NCI-H187 treated with DMSO at 0.1 percent for 48 hours (cell line): ENCODE measurements at regions not wholly inside any gene's neighbourhood (a gene's known extent, or its start where the extent isn't known, plus 50 kb on each side); places are given as distances from the start of the nearest gene placed in this dataset.

Source experiments
- DNase-seq: peaks from one replicate; lab custom pipeline; 2025; lab: John Stamatoyannopoulos, UW

DNA sequence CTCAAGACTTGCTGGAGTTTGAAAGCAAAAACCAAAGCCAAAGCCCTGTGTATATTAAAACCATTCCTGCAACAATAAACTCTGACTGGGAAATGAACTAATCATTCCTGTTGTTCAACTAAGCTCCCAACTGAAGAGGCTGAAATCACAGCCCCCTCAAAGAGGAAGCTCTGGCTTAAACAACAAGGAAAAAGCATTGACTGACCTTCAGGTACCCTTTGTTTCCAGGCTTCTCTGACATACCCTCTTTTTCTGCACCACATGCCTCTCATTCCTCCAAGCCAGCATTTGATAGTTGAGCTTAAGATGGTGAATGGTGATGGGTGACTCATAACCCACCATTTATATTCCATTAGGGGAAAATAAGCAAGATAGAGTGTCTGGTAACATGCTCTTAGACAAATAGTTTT is 470.9 kb upstream of the SOX9 start:
- no peak for DNase-seq

DNA sequence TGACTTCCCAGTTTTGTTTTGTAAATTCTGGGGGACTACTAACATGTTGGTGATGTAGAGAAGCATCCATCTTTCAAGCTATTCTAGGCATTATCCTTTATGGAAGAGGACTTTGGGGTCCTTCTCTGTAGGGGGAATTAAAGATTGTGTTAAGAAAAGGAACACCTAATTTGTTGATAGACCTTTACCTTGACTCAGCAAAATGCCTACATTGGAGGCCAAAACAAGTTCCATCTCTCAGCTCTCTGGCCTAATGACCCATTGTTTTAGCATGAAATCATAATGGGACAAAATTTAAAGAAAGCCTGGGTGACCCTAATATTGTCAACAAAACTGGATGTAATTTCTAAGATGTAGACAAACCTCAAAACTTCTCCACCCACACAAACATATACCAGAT is 465.3 kb upstream of the SOX9 start:
- DNase-seq: no peak

DNA sequence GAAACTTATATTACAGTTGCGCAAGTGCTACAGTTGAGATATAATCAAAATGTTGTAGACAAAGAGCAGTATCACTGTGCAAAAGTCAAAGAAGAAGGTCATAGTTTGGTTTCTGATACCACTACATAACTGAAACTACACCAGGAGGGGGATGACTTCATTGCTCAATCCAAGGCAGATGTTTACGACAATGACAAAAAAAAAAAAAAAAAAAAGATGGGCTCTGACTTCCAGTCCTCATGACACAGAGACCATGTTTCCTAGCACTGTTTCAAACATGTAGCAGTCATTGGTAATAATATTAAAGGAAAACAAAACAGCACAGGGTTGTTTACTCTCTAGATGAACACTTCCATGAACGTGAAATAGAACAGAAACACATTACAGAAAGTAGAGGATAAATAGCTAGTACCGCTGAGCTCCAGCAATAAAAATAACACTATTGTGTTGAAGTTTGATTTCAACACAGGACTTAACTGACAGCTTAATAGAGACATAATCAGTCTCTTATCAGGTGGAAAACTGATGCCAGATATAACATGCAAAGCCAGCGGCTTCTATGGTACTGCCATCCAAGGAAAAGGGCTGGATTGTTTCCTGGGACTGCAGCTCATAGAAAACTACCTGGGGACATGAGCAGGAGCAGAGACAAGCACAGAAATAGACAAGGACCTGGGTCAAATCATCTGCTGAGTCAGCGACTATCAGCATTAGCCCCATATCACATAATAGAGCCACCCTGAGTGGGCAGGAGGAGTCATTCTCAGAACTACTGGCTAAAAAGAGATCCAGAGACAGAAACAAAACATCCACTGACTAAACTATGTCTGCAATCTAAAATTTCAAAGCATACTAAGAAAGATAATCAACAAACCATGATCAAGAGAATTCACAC is 463.6 kb upstream of the SOX9 start:
- no peak for DNase-seq

DNA sequence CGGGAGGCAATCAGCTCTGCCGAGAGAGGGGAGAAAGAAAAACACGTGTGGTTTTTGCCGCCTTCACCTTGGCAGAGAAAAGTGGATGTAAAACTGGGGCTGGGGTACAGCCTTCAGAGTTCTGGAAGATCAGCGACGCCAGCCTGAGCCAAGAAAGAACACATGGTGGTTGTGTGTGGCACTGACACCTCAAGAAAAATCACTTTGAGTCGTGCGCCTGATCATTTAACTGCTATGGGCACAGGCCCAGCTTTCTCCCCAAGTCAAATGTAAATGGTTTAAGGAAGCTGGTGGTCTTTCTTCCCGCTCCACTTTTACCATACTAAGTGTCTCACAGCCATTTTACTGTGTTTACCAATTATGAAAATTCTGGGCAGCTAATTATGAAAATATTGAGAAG is 461.8 kb upstream of the SOX9 start:
- no peak for DNase-seq

DNA sequence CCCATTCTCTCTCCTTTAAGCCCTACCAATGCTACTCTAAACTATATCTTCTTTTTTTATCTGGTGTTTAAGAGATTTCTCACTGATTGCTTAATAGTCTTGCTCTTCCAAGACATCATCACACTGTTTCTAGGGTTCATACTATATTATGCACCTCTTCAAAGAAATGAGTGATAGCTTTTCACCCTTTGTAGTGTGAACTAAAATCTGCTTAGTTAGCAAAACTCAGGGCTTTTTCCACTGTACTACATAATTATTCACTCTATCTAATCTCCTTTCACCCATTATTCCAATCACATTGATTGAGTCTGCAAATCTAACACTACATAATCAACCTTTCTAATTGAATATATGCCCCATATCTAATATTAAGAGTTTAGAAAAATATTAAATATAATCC is 456.0 kb upstream of the SOX9 start:
- DNase-seq: no peak

DNA sequence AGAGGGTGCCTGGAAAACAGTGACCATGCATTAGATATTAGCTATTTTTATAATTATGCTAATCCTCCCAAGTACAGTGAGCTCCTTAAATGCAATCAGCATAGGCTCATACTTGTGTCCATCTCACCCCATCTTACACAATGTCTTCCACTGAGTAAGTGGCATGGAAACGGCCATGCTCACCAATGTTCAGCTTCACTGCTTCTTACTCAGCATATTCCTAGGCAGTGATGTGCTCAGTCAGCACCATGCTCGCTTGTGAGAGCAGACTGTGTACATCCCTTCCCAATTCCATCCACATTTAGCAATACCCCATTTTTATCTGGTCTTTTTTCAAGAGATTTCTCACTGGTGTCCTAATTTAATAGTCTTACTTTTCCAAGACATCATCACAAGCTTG is 454.8 kb upstream of the SOX9 start:
- no peak for DNase-seq

DNA sequence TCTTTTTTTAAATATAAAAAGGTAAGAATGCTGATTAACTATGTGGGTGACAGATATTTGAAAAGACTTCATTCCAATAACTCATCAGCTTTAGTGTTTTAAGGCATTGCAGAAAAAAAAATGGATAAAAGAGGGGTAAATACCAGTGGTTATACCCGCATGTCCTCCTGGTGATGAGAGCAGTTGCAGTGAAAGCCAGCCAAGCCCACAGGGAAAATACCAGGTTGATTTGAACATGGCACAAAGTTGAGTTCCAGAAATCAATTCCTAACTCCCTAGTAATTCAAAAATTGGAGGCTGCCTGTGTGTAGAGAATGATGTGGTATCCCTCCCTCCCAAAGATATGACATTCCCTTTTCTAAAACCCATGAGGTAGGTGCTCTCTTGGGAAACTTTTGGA is 453.2 kb upstream of the SOX9 start:
- no peak for DNase-seq

DNA sequence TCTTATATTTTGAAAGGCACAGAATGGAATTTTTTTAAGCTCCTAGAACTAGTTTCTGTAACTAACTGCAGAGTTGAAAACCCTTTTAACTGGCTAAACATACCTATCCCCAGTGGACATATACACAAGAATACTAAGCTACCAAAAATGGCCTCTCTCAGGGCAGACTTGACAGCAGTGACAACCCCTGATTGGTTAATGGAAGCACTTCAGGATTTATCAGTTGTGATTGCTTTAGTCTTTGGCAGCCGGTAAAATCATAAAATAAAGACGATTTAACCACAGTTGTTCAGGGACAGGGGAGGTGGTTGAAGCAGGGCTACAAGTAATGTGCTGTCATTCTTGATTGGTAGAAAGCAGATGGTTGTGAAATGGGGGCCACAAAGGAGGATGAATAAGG is 452.0 kb upstream of the SOX9 start:
- DNase-seq: no peak

DNA sequence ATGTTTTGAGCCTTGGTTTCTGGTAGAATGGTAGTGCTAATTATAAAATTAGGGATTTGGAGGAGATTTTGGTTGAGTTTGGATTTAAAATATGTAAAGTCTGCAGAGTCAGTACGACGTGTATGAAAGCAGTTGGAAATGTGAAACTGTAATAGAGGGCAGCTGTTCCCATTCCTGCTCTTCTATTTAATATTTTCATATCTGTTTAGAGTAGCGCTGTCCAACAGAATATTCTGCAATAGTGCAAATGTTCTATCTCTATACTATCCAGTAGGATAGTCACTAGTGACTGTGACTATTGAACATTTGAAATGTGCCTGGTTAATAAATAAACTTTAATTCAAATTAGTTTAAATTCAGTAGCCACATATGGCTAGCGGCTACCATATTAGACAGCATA is 443.4 kb upstream of the SOX9 start:
- no peak for DNase-seq

DNA sequence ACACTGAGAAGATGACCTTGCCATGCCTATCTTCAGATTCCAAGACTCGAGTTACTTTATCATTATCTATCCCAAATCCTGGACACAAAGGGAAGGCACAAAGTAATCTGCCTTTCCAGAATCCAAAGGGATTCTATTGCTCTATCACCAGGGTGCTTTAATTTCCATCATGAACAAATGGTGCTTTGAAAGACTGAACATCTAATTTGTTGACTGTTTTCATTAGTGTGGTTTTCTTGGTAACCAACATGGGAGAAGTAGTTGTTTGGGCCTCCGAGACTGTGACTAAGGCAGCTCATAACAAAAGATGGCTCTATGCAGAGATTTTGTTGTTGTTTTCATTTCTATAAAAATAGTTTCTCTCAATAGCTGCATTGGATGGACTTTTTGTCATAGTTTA is 441.0 kb upstream of the SOX9 start:
- no peak for DNase-seq

DNA sequence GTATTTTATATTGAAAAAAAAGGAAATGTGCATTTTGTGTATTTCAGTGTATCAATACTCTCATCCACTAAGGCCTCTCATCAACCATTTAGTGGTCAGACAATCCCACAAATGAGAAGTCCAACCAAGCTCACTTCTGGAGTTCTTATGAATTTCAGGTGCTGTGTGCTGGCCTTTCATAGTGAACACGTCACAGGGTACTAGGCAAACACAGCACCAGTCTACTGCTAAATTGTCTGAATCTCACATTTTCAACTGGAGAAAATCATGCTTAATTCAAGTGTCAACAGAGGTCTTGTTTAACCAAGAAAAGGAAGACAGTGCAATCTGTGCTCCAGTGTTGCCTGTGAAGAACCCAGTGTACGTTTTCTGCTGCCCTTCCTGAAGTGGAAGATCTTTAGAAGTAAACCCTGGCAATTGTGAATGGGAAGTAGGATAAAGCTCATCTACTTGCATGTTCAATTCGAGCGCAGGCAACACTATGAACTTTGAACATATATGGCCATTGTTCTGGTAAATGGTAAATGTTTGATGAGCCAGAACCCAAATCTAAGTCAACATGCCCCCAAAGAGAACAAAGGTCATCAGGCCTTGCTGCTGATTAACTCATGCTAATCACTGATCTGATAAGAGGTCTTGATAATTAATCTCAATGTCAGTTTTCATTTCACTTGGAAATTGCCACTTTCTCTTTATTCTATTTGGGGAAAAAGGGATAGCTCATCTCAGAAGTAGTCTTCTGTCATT is 439.2 kb upstream of the SOX9 start:
- no peak for DNase-seq

DNA sequence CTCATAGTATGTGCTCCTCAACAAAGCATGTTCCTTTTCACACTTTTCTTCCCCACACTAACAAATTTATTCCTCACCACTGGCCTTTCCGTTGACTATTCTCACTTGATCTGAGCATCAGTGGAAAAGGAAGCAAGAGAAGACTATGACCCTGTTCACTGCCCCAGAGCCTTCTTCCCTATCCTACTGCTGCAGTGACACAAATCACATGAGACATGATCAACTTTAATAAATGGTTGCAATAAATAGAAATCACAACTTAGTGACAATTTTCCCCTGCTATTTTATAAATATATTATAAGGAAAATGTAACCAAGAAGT is 438.7 kb upstream of the SOX9 start:
- no peak for DNase-seq

DNA sequence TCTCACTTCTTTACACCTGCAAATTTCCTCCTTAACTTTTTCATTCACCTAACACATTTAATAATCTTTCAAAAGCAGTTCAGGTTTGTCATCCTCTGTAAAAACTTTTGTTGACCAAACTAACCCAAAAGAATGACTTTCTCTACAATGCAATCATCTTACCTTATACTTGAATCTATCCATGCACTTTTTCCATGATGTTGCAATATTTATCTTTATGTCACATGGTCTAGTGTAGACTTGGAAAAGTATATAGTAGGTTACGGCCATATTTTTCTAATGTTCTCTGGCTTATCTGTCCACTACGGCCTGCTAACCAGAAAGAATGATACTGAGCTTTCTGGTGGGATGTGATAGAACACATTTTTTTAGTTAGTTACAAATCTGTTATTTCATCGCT is 431.0 kb upstream of the SOX9 start:
- DNase-seq: no peak

DNA sequence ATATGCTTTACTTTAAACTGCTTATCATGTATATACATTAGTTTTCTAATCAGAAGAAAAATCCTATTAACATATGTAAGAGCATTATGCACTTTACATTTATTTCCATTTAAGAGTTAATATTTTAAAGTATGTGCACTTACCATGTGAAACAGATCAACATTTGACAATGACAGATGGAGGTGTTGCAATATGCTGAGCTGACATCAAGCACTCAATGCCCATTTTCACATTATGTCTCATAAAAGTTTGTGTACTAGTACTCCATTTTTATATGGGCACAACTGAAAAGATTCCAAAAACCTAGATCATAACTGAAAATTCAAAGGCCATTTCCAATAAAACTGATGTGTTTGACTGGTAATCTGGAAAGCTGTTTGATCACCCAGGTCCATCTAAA is 420.9 kb upstream of the SOX9 start:
- no peak for DNase-seq

DNA sequence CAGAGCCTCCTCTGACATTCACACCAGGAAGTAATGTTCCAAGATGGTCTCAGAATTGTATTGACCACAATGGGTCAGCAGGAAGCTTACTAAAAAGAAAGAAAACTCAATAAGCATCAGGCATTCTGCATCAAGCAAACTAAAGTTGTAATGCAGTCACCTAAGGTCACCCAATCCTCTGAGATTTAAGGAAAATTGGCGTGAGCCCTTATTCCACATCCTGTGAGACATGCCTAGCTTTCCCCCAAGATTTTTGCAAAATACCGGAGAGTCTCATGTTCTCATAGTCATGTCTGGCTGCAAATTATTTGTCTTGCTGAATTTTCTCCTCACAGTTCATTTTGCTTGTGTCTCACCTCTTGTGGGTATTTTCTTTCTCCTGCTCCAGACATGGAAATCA is 417.1 kb upstream of the SOX9 start:
- DNase-seq: no peak

DNA sequence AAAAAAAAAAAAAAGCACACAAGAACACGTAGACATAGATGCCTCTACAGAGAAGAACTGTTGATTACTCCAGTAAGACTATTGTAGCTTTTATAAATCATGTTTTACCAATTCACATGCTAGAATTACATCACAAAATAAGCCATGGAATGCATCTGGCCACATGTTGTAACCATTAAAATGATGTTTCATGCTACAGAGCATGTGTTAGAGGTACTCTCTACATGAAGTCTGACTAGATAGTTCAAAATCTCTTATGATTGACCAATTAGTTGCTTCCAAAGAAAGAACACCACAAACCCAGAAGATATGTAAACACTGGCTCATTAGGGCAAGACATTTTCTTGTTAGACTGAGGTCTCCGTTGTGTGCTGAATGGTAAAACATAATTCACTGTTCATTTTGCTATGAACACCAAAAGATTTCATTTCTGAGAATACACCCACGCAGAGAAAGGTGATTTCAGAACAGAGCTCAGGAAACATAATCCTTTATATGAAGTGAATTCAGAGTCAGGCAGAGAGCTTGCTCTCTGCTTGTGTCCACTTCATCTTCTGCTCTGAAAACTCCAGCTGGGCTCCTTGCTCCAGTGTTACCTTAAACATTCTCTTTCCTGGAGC is 411.4 kb upstream of the SOX9 start:
- DNase-seq: no peak

DNA sequence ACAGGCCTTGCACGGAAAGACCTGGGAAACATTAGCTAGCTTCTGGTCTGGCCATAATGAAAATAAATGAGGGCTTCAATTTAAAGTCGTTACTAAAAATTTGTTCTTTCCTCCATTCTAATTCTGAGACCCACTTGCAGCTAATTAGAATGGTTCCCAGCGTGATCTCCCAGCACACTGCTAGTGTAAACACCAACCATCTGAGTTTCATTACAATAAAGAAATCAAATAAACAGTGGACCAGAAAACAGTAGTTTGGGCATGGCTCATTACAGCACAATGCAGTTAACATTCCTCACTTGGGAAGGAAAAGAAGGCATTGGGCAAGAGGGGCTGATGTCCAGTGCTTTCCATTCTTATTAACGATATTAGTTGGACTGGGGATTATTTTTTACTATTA is 410.9 kb upstream of the SOX9 start:
- DNase-seq: no peak

DNA sequence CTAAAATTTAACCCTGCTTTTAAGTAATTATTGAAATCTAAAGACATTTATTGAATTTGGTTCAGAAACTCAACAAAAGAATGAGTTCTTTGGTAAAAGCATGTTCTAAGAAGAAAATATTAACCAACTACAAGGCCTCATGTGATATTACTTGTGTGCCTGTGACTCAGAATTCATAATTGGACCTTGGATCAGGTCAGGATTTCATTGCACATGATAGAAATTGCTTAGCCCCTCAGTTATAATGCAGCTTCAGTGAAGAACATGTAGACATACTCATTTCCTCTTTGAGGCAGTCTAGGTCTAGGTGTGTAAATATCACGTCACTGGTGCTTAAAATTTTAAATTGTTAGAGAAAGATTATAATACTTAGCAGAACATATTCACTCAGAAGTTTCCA is 410.0 kb upstream of the SOX9 start:
- DNase-seq: no peak

DNA sequence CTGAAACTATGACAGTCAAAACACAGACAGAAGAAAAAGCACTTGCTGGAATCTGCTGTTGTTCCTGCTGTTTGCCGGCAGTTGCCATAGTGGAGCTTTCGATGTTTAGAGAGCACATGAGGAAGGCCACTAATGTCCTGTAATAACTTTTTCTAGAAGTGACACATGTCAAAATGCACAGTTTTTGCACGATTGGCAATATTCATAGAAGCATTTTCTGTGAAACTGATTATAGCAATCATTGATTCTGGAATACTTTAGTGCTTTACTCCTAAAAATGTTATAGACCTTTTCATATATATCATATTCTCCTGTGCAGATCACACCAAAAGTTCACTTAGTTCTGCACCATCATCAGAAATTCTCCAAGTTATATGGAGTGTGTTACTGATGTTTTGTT is 407.0 kb upstream of the SOX9 start:
- DNase-seq: no peak

DNA sequence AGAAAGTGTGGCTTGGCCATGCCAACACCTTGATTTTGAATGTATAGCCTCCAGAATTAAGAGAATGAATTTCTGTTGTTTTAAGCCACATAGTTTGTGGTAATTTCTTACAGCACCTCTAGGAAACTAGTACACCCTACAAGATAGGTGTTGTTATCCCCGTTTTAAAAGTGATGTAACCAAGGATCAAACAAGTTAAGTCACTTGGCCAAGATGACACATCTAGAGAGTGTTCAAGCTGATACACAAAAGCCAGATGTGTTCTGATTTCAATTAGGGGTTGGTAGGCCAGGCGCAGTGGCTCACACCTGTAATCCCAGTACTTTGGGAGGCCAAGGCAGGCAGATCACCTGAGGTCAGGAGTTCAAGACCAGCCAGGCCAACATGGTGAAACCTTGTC is 396.5 kb upstream of the SOX9 start:
- no peak for DNase-seq

DNA sequence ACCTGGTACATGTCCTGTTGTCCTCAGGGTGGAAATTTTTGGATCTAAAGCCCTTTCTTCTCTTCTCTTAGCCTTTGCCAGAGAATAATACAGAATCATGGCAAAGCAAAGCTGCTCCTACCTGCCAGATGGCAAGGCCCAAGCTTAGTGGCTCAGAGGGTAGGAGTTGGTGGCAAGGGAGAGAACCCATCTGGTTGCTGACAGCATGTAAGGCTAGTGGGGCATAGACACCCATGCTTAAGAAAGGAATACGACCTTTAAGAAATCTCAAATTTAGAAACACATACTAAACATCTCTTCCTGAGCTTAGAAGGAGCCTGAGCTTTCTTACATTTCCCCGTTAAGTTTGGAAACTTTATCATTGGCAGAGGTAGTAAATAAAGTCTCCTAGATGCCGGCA is 395.0 kb upstream of the SOX9 start:
- no peak for DNase-seq

DNA sequence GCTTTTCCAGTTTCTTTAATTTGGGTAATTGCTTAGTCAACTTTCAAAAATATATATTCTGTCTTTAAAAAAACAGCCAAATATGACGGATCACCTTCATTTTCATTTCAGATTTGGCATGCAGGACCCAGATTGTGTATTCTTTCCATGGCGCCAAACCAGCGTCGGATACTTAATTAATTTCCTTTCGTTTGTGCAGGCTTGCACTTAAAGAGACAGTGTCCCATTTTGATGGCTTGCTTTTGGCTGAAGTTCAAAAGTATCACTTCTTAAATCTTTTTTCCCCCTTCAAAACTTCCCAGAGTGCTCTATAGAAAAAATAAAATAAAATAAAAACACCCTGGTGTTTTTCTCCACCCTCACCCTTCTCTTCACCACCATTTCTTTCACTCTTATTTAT is 394.5 kb upstream of the SOX9 start:
- DNase-seq: no peak

DNA sequence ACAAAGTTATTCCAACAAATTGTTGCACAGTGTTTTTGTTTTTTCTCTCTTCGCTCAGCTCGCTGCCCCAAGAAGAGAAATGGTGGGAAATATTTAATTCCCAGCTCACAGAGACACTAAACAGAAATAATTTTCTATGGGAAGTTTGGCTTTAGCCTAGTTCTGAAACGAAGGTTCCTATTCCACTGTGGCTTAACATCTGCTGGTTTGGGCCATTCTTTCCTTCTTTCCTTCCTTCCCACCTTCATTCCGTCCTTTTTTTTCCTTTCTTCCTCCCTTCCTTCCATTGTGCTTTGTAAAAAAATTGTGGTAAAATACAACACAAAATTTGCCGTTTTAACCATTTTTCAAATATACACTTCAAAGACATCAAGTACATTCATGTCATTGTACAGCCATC is 393.5 kb upstream of the SOX9 start:
- DNase-seq: no peak
